ENCODE measurements at regions not wholly inside any gene's neighbourhood (a gene's known extent, or its start where the extent isn't known, plus 50 kb on each side); places are given as distances from the start of the nearest gene placed in this dataset.

- Histone ChIP-seq H2AFZ (ENCODE audit: insufficient read depth, low read depth, low read length, poor library complexity, severe bottlenecking) (no peak overlapping the region), H3K27me3 (ENCODE audit: control insufficient read depth in 2 of 2, insufficient read depth in 2 of 2, low read length in 2 of 2) (no peaks in the 10 kb centered on the region), H3K79me2 (ENCODE audit: insufficient read depth, low read length) (no peaks in the 10 kb centered on the region), H3K36me3 (replicated peaks in 1 of 2; ENCODE audit: control insufficient read depth in 1 of 2, insufficient read depth in 2 of 2, low read length in 2 of 2) (no peaks in the 10 kb centered on the region), H3K4me1 (ENCODE audit: control insufficient read depth in 1 of 2, insufficient read depth in 2 of 2, low read length in 2 of 2) (no peaks in the 10 kb centered on the region), H3K9ac (ENCODE audit: insufficient read depth, low read length, poor library complexity, severe bottlenecking) (no peak overlapping the region), H3K27ac (ENCODE audit: low read depth in 1 of 2, low read length in 2 of 2) (no peak overlapping the region), H4K20me1 (ENCODE audit: insufficient read depth, low read length) (no peaks in the 10 kb centered on the region), H3K4me3 (replicated peaks in 1 of 3; ENCODE audit: low read depth in 2 of 3, low read length in 3 of 3) (no peak overlapping the region), H3K4me2 (replicated peaks; ENCODE audit: extremely low read depth, low read length, poor library complexity, severe bottlenecking) (no peak overlapping the region), H3K9me3 (replicated peaks in 1 of 2; ENCODE audit: control insufficient read depth in 1 of 2, insufficient read depth in 1 of 2, low read length in 2 of 2) (no peaks in the 10 kb centered on the region)
- DNase-seq: no peak
- intact Hi-C loops (cut with micrococcal nuclease): no loop called here
- H3K27me3 Mint-ChIP-seq (ENCODE audit: low read depth in 3 of 3): peaks cover 0 to 3% (median 3%) of the 10 kb centered on the region in 3 donors
- H3K27ac Mint-ChIP-seq: no peak overlapping the region
- peaks cover 0 to 2% (median 0%) of the 10 kb centered on the region in 7 donors for H3K9me3 Mint-ChIP-seq
- H3K36me3 Mint-ChIP-seq: no peaks in the 10 kb centered on the region
- H3K4me1 Mint-ChIP-seq: no peaks in the 10 kb centered on the region
- WGBS (ENCODE audit: insufficient coverage): 100% methylated on average over 1 of the region's 2 CpGs
- H3K4me3 Mint-ChIP-seq: no peak overlapping the region
- TF ChIP-seq CTCF (IDR thresholded peaks at IDR 0.05): no peak
These were observed 192.6 kb upstream of the E2F8 start for GRCh38 chr11:19433367-19433766.

DNA sequence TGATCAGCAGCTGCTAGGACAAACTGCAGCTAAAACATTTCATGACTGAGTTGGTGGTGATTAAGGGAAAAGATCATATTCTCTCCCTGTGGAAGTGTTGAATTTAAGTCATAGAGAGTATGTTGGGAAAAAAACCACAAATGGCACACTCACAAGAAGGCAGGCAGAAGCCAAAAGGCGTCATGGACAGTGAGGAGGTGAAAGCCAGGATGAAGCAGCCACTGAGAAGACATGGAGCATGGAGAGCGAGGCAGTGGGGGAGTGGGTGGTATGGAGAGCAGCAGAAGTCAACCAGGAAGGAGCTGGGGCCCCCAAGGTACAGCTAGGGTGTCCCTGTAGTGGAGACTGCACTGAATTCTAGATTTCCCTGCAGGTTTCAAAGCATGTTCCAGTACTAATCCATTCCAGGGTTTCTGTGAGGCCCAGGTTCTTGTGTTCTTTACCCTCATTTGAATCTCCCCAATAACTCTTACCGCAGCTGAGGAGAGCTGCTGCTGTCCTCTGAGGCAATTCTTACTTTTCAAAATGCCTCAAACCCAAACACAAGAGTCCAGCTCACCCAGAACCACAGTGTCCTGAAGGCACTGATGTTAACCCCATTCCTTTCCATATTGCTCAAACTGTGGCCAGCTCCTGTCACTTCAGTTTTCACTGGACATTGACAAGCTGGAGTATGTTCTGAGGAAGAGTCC, 191.8 kb upstream of the E2F8 start:
- Histone ChIP-seq H3K79me2 (ENCODE audit: insufficient read depth, low read length) (no peaks in the 10 kb centered on the region), H3K27ac (ENCODE audit: low read depth in 1 of 2, low read length in 2 of 2) (no peak overlapping the region), H3K36me3 (replicated peaks in 1 of 2; ENCODE audit: control insufficient read depth in 1 of 2, insufficient read depth in 2 of 2, low read length in 2 of 2) (no peaks in the 10 kb centered on the region), H3K4me2 (replicated peaks; ENCODE audit: extremely low read depth, low read length, poor library complexity, severe bottlenecking) (no peak overlapping the region), H3K4me3 (replicated peaks in 1 of 3; ENCODE audit: low read depth in 2 of 3, low read length in 3 of 3) (no peak overlapping the region), H3K9me3 (replicated peaks in 1 of 2; ENCODE audit: control insufficient read depth in 1 of 2, insufficient read depth in 1 of 2, low read length in 2 of 2) (no peaks in the 10 kb centered on the region), H3K27me3 (ENCODE audit: control insufficient read depth in 2 of 2, insufficient read depth in 2 of 2, low read length in 2 of 2) (no peaks in the 10 kb centered on the region), H4K20me1 (ENCODE audit: insufficient read depth, low read length) (no peaks in the 10 kb centered on the region), H3K4me1 (ENCODE audit: control insufficient read depth in 1 of 2, insufficient read depth in 2 of 2, low read length in 2 of 2) (no peaks in the 10 kb centered on the region), H3K9ac (ENCODE audit: insufficient read depth, low read length, poor library complexity, severe bottlenecking) (no peak overlapping the region), H2AFZ (ENCODE audit: insufficient read depth, low read depth, low read length, poor library complexity, severe bottlenecking) (no peak overlapping the region)
- H3K27me3 Mint-ChIP-seq (ENCODE audit: low read depth in 3 of 3): peaks cover 0 to 3% (median 3%) of the 10 kb centered on the region in 3 donors
- no peak for DNase-seq
- WGBS (ENCODE audit: insufficient coverage): 55% methylated on average over 3 of the region's 3 CpGs
- H3K27ac Mint-ChIP-seq: no peak overlapping the region
- TF ChIP-seq CTCF (IDR thresholded peaks at IDR 0.05): no peak
- H3K4me1 Mint-ChIP-seq: no peaks in the 10 kb centered on the region
- peaks cover 0 to 2% (median 0%) of the 10 kb centered on the region in 7 donors for H3K9me3 Mint-ChIP-seq
- H3K36me3 Mint-ChIP-seq: no peaks in the 10 kb centered on the region
- no peak overlapping the region for H3K4me3 Mint-ChIP-seq
- intact Hi-C loops (cut with micrococcal nuclease): no loop called here
